ENCODE measurements at regions not wholly inside any gene's neighbourhood (a gene's known extent, or its start where the extent isn't known, plus 50 kb on each side); places are given as distances from the start of the nearest gene placed in this dataset.

DNA sequence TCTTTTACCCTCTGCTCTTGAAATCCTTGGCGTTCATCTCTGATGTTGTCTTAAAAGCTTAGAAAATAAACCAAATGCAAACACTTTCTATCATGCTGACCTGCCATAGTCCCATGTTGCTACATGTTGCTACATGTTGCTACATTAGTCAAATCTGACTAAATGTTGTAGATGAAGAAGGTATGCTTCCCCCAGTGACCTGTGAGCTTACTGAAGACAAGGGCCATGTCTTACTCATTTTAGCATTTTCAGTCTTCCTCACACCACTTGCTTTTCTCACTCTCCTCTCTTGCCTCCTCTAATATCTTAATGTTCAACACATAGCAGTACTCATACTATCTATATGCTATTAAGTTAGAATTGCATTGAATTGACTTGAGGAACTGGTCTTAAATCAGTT, 346.4 kb upstream of the MTNR1B start:
- TF ChIP-seq, protein P1, sequence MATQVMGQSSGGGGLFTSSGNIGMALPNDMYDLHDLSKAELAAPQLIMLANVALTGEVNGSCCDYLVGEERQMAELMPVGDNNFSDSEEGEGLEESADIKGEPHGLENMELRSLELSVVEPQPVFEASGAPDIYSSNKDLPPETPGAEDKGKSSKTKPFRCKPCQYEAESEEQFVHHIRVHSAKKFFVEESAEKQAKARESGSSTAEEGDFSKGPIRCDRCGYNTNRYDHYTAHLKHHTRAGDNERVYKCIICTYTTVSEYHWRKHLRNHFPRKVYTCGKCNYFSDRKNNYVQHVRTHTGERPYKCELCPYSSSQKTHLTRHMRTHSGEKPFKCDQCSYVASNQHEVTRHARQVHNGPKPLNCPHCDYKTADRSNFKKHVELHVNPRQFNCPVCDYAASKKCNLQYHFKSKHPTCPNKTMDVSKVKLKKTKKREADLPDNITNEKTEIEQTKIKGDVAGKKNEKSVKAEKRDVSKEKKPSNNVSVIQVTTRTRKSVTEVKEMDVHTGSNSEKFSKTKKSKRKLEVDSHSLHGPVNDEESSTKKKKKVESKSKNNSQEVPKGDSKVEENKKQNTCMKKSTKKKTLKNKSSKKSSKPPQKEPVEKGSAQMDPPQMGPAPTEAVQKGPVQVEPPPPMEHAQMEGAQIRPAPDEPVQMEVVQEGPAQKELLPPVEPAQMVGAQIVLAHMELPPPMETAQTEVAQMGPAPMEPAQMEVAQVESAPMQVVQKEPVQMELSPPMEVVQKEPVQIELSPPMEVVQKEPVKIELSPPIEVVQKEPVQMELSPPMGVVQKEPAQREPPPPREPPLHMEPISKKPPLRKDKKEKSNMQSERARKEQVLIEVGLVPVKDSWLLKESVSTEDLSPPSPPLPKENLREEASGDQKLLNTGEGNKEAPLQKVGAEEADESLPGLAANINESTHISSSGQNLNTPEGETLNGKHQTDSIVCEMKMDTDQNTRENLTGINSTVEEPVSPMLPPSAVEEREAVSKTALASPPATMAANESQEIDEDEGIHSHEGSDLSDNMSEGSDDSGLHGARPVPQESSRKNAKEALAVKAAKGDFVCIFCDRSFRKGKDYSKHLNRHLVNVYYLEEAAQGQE (IDR thresholded peaks at IDR 0.05) = no peak
- TF ChIP-seq, protein P2, sequence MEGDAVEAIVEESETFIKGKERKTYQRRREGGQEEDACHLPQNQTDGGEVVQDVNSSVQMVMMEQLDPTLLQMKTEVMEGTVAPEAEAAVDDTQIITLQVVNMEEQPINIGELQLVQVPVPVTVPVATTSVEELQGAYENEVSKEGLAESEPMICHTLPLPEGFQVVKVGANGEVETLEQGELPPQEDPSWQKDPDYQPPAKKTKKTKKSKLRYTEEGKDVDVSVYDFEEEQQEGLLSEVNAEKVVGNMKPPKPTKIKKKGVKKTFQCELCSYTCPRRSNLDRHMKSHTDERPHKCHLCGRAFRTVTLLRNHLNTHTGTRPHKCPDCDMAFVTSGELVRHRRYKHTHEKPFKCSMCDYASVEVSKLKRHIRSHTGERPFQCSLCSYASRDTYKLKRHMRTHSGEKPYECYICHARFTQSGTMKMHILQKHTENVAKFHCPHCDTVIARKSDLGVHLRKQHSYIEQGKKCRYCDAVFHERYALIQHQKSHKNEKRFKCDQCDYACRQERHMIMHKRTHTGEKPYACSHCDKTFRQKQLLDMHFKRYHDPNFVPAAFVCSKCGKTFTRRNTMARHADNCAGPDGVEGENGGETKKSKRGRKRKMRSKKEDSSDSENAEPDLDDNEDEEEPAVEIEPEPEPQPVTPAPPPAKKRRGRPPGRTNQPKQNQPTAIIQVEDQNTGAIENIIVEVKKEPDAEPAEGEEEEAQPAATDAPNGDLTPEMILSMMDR (IDR thresholded peaks at IDR 0.05; ENCODE audit: low read depth, low read length, missing input control) = no peak
- TF ChIP-seq MAX (IDR thresholded peaks at IDR 0.05) (no peak), YY1 (IDR thresholded peaks at IDR 0.05) (no peak), HNF4G (IDR thresholded peaks at IDR 0.05) (no peak), SP1 (IDR thresholded peaks at IDR 0.05) (no peak), JUND (IDR thresholded peaks at IDR 0.05) (no peak), GABPA (IDR thresholded peaks at IDR 0.05 in 1 of 2, conservative IDR thresholded peaks at IDR 0.05 in 1 of 2) (no peak), NR2F2 (IDR thresholded peaks at IDR 0.05) (no peak), TAF1 (conservative IDR thresholded peaks at IDR 0.05) (no peak), ZBTB33 (IDR thresholded peaks at IDR 0.05) (no peak)
- TF ChIP-seq, protein P3, sequence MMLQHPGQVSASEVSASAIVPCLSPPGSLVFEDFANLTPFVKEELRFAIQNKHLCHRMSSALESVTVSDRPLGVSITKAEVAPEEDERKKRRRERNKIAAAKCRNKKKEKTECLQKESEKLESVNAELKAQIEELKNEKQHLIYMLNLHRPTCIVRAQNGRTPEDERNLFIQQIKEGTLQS (IDR thresholded peaks at IDR 0.05) = no peak

All from liver (tissue), 3 donors.